GM06990 (cell line): ENCODE measurements at regions not wholly inside any gene's neighbourhood (a gene's known extent, or its start where the extent isn't known, plus 50 kb on each side); places are given as distances from the start of the nearest gene placed in this dataset.

Experiments used
- DNase-seq: peaks from one replicate; pipeline ENCODE4 v3.0.0-alpha.2; 2011; ENCODE audit not compliant: insufficient read length; ENCODE audit errors: extremely low read depth
- H3K27me3 ChIP-seq: replicated peaks from 2 replicates; pipeline ENCODE4 v1.6.0; 2011; ENCODE audit warnings: low read length; ENCODE audit not compliant: control insufficient read depth, insufficient read depth
- H3K36me3 ChIP-seq: 2 replicates; pipeline ENCODE4 v1.5.1; 2011; ENCODE audit warnings: low read length; ENCODE audit not compliant: control insufficient read depth, insufficient read depth
- H3K4me3 ChIP-seq: replicated peaks from 2 replicates; pipeline ENCODE4 v1.5.1; 2011; ENCODE audit warnings: low read depth, mild to moderate bottlenecking, control low read depth, low read length
- TF ChIP-seq, protein P1 (sequence below): IDR thresholded peaks from 2 replicates; pipeline ENCODE4 v1.5.1; 2011; ENCODE audit warnings: low read length, control low read depth, mild to moderate bottlenecking, inconsistent platforms; ENCODE audit not compliant: insufficient read depth, poor library complexity, severe bottlenecking

DNA sequence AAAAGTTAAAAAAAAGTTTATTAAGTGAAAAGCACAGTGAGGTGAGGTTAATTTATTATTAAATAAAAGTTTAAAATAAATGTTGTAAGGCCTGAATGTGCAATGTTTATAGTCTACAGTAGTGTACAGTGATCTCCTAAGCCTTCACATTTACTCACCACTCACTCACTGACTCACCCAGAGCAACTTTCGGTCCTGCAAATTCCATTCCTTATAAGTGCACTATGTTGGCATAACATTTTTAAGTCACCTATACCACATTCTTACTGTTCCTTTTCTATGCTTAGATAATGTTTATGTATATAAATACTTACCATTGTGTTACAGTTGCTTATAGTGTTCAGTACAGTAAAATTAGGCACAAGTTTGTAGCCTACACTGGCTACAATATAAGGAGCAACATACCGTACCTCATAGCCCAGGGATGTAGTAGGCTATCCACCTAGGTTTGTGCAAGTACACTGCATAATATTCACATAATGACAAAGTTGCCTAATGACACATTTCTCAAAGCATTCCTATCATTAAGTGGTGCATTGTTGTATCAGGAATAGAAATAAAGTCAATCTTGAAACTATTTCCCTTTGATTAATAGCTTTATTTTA is 426.5 kb upstream of the BRINP3 start:
- TF ChIP-seq, protein P1, sequence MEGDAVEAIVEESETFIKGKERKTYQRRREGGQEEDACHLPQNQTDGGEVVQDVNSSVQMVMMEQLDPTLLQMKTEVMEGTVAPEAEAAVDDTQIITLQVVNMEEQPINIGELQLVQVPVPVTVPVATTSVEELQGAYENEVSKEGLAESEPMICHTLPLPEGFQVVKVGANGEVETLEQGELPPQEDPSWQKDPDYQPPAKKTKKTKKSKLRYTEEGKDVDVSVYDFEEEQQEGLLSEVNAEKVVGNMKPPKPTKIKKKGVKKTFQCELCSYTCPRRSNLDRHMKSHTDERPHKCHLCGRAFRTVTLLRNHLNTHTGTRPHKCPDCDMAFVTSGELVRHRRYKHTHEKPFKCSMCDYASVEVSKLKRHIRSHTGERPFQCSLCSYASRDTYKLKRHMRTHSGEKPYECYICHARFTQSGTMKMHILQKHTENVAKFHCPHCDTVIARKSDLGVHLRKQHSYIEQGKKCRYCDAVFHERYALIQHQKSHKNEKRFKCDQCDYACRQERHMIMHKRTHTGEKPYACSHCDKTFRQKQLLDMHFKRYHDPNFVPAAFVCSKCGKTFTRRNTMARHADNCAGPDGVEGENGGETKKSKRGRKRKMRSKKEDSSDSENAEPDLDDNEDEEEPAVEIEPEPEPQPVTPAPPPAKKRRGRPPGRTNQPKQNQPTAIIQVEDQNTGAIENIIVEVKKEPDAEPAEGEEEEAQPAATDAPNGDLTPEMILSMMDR, result no peak
- Histone ChIP-seq H3K4me3 (no peak overlapping the region), H3K36me3 (no peaks in the 10 kb centered on the region), H3K27me3 (no peaks in the 10 kb centered on the region)
- DNase-seq, result no peak

DNA sequence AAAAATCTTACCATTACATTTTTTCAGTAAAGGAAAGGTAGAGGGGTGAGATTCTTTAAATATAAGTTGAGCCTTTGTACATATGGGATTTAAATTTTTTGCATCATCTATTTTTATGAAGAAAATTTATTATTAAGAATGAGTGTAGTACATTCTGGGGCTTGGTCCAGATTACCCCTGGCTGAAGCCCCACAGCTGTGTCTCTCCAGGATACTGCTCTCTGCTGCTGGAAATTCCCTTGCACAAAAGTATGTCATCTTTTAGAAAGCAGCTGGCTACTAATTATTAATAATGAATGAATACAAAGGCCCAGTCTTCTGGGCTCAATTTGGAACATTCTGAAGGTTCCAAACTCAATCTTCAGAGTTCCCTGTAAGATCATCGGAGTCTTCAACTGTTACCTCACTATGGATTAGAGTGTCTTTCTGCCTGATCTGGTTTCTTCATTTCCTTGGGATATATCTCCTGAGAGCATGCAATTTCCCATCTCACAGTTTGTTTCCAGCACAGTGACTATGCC is 428.6 kb upstream of the BRINP3 start:
- H3K27me3 ChIP-seq, result no peaks in the 10 kb centered on the region
- no peak overlapping the region for H3K4me3 ChIP-seq
- no peak for DNase-seq
- TF ChIP-seq, protein P1, result no peak
- H3K36me3 ChIP-seq, result no peaks in the 10 kb centered on the region

DNA sequence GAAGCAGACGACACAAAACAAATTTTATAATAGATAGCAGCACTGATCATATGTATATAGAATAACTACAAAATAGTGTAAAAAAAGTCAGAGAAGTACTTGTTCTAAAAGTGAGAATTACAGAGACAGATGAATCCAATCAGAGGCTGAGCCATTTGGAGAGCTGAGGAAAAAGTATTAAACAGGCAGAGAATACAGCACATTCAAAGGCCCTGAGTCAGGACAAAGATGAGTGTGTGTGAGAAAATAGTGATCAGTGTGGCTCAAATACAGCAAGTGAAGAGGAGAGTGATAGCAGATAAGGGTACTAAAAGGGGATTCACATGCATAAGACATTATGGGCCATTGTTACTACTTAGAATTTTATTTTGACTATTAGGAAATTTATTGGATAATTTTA is 430.6 kb upstream of the BRINP3 start:
- H3K27me3 ChIP-seq, result no peaks in the 10 kb centered on the region
- H3K36me3 ChIP-seq, result no peaks in the 10 kb centered on the region
- no peak overlapping the region for H3K4me3 ChIP-seq
- no peak for DNase-seq
- TF ChIP-seq, protein P1, result no peak

DNA sequence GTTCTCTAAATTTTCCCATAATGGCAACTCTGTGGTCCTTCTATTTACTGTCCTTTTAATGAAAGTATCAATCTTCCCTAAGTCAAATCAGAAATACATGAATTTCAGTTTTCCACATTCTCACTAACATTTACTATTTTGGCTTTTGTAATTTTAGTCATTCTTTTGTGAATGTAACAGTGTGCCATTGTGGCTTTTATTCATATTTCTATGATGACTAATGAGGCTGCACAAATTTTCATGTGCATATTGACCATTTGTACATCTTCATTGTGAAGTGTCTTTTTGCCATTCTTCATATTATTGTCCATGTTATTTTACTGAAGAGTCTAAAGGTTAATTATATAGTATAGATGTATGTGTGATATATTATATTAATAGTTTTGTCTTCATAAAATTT is 431.0 kb upstream of the BRINP3 start:
- Histone ChIP-seq H3K27me3 (no peaks in the 10 kb centered on the region), H3K36me3 (no peaks in the 10 kb centered on the region), H3K4me3 (no peak overlapping the region)
- TF ChIP-seq, protein P1, result no peak
- no peak for DNase-seq

DNA sequence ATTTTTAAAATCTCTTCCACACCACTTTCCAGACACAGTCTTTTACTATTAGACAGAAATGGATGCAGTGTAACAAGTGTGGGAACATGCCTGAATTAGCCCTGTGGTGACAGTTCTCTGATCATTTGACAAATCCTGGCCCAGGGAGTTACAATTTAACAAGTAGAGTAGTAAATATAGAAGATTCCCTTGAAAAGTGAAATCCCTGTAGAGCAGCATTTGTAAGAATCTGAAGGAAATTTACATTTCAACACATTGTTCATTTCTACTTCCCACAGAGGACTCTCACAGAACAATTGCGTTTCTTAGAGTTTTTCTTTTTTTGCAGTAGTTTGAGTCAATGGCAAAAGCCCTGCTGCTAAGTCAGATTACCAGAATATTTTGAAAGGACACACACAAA is 458.3 kb upstream of the BRINP3 start:
- DNase-seq, result no peak
- Histone ChIP-seq H3K27me3 (no peaks in the 10 kb centered on the region), H3K4me3 (no peak overlapping the region), H3K36me3 (no peaks in the 10 kb centered on the region)
- TF ChIP-seq, protein P1, result no peak

GRCh38 chr1:190936337-190936736 is 458.7 kb upstream of the BRINP3 start:
- Histone ChIP-seq H3K36me3 (no peaks in the 10 kb centered on the region), H3K4me3 (no peak overlapping the region), H3K27me3 (no peaks in the 10 kb centered on the region)
- TF ChIP-seq, protein P1, result no peak
- DNase-seq, result no peak
